GM21717 (cell line): ENCODE measurements at regions not wholly inside any gene's neighbourhood (a gene's known extent, or its start where the extent isn't known, plus 50 kb on each side); places are given as distances from the start of the nearest gene placed in this dataset.

Source experiments
- ATAC-seq: cut with Tn5 transposase; IDR thresholded peaks from one replicate; pipeline ENCODE4 v1.9.1; 2021; ENCODE audit warnings: mild to moderate bottlenecking, moderate library complexity; ENCODE audit not compliant: unreplicated experiment

DNA sequence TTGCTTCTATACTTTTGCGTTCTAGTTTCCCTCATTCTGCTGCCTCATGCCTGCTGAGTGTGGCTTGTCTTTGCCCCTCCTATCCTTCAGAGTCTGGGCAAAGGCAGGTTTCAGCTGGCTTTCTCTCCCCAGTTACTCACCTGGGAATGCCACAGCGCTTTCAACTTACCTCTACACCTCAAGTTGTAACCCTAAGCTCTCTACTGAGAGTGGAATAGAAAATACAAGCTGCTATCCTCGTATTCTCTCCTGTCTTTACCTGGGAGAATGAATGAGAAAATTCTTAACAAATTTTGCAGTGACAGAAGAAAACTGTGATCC lies 316.3 kb upstream of the KLF12 start:
- ATAC-seq: no peak

DNA sequence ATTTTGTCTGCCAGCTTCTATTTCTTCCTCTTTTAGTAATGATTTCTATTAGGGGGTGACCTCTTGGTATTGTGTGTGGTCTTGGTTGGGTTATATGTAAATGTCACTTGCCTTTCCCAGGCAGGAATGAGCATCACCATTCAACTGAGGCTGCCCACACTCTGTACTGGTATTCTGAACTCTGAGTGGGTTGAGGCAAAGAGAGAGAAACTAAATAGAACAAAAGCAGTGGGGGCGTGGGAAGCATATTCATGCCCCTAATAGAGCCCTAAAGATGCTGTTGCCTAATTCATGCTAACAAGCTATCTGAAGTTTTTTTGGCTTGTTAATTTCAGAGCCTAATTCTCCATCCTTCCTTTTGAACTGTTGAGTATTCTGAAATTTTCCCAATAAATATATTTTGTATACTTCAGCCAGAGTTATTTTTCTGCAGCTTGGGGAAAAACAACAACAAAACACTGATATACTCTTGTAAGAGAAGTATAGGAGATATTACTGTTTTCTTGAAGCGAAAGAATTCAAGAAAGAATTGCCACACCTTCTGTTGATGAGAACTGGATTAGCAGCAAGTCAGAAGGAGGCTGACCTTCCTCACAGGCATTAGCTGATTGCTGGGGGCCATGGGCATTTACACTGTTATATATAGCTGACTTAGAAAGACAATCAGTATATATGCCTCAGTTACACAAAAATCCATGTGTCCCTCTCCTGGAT lies 315.8 kb upstream of the KLF12 start:
- ATAC-seq: no peak

DNA sequence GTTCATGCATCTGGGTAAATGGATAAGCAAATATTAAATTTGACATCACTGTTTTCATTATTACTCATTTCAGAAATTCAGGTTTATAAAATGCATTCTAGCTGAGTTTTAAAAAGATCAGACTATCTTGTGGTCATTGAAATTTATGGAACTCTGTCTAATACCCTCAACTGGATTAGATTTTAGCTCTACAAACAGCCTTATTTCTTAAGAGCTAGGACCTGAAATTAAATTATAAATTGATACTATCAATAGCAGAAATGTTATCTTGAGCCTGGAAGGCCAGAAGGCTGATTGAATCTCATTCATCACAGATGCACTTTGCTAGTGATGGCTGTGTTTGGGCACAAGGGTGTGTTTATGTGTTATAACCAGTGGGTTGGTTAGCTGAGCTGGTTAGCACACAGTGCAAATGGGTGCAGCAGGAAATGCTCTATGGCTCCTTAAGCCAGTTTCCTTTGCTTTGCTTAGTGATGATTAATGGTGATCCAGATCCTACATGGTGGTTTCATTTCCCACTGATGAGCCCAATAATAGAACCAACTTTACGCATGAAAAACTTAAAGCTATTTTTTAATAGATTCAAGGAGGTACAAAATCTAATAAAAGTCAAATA lies 310.8 kb upstream of the KLF12 start:
- ATAC-seq: no peak

DNA sequence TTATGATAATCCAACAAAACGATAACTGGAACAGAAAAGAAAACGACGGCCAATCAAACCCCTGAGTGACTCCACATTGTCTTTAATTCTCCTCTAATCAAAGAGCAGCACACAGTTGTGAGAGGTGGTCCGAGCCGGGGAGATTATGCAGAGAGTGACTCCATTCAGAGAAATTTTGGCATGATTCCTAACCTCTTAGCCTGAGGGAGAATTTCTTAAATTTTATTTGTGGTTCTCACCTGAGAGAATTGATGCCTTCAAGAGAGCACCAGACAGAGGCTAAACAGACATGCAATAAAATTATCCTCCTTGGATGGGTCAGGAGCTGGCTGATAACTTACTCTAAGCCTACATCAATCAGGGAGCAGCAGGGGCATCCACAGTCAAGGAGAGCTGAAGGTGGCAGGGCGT lies 310.0 kb upstream of the KLF12 start:
- ATAC-seq: no peak

DNA sequence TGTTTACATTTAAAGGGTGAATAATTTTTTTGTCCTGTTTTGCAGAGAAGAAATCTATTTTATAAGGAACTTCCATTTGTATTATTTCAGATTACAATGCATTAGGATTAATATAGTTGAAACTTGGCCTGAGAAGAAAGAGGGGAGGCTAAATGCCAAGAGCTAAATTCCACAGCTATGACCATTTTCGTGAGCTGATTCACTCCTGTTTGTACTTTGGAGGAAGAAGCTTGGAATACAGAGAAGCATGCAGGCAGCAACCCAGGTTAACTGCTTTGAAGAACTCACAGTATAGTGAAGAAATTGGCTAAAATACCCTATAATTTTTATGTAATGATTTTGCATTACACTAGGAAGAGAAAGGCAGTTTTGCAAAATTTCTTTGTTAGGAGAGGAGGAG lies 309.4 kb upstream of the KLF12 start:
- no peak for ATAC-seq

DNA sequence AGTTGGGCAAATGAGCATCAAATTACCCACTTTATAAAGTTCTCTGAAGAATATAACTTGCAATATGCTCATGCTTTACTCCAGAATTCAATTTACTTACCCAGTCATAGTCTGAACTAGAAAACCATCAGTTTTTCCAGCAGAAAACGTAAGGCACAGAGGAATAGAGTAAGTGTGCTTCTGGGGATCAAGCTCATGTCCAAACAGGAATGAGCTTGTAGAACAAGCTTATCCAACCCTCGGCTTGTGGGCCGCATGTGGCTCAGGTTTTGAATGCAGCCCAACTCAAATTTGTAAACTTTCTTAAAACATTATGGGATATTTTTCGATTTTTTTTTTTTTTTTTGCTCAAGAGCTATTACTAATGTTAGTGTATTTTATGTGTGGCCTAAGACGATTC lies 308.5 kb upstream of the KLF12 start:
- ATAC-seq: no peak

DNA sequence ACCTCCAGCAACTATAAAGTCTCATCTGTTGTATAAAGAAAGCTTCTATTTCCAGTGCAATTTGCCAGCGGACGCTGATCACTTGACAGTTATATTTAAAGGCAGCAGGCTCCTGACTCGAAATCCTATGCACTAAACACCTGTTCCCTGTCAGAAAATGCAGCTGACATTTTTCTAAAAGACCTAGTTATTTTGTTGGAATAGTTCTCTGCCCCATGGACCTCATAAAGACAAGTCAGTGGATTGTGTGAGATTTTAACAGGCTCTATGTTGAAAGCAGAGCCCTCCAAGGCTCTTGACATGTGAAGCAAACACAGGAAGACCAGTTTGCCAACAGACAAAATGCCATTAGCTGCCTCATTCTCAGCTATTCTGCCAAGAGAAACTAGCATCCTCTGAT lies 304.7 kb upstream of the KLF12 start:
- no peak for ATAC-seq

DNA sequence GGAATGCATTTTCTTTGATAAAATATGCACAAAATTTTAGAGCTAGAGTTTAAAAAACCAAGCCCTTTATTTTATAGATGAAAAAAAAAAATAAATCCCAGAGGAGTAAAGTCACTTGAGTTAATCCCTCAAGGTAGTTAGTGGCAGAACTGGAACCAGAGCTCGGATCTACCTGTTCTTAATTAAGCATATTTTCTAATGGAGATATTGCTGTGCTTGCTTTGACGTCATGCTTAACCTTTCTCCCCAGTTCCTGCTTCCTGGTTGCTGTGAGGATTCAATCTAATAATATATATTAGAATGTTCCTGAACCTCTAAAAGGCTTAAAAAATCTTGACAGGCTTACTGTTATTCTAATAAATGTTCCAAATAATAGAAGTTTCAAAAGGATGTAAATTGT lies 300.6 kb upstream of the KLF12 start:
- ATAC-seq: no peak

DNA sequence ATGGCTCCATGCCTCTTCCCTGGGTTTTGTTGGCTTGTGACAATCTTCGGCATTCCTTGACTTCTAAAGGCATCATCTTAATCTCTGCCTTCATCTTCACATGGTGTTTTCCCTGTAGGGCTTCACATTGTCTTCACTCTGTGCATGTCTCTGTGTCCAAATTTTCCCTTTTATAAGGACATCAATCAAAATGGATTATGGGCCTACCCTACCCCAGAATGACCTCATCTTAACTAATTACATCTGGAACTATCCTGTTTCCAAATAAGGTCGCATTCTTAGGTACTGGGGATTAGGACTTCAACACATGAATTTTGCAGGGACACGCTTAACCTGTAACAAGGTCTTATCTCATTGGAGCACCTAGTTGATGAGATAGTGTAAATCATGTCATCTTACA lies 290.3 kb upstream of the KLF12 start:
- no peak for ATAC-seq

DNA sequence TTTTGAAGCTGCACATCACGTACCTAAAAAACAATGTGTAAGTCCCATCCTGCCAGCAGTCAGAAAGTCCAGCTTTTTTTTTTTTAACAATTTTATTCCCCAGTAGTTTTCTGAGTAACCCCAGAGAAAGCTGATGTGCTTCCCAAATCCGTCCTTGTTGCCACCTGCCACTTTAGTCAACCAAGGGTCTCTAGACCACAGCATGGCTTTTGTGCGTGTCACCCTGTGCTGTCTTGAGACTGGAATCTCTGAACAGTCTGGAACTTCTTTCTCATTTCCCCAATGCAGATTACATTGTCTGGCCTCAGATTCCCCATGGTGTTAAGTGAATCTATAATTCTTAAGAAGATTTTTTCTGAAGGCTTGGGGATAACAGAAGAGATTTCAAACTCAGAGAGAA lies 289.2 kb upstream of the KLF12 start:
- no peak for ATAC-seq

DNA sequence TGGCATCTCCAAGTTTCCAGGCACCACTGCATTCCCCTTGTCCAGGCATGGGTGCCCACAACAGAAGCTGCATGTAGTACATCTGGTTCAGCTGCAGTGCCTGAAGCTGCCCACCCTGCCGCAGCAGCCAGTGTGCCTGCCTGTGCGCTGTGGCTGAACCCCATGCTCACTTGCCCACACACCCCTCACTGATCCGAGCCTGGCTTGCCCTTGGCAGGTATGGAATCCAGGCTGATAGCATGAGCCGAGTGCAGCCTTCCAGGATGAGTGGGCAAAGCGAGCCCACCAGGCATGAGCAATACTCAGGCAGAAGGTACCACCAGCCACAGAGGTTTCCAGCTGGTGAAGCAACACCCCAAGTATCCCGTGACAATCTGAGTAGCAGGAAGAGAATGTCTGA lies 280.3 kb upstream of the KLF12 start:
- no peak for ATAC-seq

DNA sequence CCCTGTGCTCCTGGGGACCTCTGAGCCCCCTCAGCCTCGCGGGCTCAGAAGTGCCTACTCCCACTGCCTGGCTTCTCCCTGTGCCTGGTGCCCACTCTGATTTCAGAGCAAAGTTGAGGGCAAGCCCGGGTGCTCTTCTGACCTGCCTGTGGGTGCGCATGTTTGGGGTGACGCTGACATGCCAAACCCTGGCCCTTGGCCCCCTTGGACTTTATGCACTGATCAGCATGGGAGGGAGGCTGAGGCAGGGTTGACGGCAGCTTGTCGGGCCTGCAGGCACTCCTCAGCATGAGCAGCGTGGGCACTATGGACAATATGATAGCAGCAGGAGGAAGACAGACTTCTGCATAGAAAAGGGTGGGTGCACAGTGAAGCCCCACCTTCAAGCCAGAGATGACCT lies 279.3 kb upstream of the KLF12 start:
- no peak for ATAC-seq

DNA sequence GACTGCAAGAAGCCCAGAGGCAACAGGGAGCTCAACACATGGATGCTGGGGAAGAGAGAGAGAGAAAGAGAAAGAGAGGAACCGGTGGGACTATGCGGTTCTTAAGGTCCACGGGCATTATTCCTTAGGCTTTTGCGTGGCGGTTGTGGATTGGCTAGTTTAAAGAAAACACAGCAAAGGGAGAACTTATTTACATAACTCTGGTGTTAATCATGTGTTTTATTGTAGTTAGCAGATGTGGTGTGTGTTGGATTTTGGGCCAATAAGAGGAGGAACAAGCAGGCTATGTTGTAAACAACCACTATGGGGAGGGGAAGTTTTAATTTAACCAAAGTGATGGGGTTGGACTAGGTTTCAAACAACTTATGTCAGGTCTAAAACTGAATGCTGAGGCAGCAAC lies 275.3 kb upstream of the KLF12 start:
- no peak for ATAC-seq

DNA sequence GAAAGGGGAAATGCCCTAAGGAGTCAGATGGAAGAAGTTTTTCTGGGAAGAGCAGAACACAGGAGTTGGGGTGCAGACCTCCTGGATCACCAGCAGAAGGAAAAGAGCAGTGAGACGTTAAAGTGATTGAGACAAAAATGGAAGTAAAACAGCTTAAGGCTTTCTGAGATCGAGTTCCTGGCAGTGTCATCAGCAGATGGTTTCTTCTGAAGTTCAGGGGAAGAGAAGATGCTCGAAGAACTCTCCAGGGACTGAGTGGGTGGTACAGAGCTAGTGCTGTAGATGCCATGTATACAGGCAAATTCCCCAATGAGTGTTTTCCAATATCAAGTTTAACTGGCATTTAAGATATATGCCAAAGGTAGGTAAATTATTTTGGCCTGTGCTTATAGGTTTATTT lies 272.2 kb upstream of the KLF12 start:
- no peak for ATAC-seq

DNA sequence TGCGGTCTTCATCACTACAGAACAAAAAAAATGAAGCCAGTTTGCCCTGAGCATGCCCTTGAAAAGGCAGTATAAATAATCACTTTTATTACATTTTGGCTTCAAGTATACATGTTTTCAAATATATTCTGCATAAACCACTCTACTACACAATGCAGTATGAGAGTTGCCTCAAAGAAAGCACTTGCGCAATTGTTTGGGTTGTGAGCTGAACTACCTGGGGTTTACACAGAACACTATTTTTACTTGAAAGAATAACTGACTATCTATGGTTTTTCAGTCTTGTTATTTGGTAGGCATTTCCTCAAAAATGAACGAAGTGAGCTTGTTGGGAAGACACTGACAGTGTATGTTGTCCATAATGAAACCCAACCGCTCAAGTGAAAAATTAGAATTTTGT lies 264.4 kb upstream of the KLF12 start:
- ATAC-seq: no peak

DNA sequence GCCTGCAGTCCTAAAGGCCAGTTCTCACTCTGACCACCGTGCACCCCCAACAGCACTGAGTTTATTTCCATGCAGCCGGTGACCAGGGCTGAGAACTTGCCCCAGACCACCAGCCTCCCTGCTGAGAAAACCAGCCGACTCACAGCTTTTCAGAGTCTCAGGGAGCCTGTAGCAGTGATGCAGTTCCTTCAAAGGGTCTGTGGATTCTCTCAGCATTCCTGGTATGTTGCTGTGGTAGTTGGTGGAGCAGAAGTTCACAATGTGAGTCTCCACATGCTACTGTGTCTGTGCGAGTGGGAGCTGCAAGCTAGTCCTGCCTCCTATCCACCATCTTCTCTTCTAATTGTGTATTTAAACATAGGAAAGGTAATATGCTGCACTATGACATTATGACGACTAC lies 254.9 kb upstream of the KLF12 start:
- ATAC-seq: no peak

DNA sequence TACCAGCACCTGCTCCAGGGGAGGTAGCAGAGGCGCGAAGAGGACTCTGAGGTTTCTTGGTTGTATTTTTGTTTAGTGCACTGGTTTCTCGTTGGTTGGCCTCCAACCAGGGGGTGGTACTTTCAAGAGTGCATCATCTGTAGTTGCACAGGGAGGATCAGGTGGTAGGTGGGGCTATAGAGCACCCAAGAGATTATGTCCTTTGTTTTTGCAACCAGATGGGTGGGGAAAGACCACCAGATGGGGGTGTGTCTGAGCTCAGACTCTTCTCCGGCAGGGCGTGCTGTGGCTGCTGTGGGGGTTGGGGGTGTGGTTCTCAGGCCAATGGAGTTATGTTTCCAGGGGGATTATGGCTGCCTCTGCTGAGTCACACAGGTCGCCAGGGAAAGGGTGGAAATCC lies 254.4 kb upstream of the KLF12 start:
- ATAC-seq: no peak

DNA sequence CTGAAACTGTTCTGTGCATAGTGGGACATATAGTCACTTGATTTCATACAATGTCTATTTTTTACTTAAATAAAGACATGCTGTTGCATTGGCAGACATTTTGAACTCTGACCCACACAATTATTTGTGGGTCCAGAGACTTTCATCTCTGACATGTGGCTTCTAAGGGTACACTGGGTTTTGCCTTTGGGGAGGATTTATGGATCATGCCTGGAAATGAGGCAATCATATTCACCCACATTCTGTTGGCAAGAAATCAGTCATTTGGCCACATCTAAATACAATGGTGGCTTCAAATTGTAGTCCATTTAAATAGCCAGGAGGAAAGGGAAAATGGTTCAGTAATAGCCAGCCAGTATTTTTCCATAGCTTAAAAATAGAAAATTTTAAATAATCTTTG lies 238.3 kb upstream of the KLF12 start:
- no peak for ATAC-seq

DNA sequence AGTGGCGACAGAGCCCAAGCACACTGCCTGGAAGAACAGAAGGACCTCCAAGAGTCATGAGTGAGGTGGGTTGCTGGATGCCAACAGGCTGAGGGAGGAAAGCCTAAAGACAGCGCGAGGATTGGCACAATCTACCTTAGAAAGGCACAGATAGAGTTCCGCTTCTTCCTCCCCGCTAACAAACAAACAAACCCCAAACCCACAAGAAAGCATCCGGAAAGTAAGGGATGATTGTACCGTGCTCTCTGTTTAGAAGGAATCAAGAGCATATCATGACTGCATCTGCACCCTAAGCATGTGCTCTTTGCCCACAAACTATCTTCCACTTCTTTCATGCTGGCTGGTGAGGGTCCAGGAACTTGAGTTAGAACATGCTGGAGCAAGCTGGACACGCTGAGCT lies 233.0 kb upstream of the KLF12 start:
- no peak for ATAC-seq

DNA sequence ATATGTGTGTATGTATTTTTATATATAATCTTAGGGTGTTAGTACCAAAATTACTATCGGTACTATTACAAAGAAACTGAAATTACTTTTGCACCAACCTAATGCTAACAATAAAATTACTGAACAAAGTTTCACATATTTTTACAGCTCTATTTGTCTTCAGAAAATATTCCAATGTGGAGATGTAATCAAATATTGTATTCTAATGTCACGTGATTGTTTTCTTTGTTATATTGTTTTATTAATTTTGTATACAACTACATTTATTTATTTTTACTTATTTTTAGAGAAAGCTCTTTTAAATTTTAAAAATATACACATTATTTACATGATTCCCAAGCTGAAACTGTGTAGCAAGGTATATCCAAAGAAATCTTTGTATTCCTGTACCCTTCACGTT lies 227.1 kb upstream of the KLF12 start:
- no peak for ATAC-seq

DNA sequence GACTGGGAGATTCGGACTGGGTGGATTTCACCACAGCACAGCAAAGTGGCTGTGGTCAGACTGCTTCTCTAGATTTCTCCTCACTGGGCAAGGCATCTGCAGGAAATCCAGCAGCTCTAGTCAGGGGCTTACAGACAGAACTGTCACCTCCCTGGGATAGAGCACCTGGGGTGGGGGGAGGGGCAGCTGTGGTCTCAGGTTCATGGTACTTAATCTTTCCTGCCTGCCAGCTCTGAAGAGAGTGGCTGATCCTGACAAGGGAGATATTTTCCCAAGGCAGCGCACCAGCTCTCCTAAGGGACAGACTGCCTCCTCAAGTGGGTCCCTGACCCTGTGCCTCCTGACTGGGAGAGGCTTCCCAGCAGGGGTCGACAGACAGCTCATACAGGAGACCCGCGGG lies 212.8 kb upstream of the KLF12 start:
- no peak for ATAC-seq

DNA sequence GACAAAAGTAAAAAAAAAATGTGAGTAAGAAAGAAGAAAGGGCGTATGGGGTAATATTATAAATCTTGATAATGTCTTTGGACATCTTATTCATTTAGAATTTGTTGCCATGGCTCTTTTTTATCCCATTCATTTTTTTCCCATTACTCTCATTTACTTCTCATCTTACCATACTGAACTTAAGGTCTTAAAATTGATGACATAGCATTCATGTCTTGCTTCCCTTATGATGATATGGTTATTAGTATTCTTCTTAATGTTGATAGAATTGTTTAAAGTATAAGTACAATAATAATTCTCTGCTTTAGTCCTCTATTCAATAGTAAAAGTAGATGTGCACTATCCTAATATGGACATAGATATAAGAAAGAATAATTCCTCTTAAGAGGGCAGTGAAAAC lies 204.1 kb upstream of the KLF12 start:
- ATAC-seq: no peak

DNA sequence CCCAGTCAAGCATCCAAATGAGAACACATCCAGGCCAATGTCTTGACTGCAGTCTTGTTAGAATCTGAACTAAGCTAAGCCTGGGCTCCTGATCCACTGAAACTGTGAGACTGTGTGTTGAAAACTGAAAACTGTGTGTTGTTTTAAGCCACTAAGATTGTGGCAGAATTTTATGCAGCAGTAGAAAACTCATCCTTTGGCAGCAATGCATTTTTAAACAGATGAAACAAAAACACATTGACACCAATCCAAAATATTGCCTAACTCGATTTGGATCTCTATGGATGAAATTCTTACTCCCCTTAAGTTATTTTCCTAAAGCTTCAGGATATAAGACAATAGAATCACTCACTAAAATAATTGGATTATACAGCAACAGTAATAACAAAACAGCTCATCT lies 202.3 kb upstream of the KLF12 start:
- ATAC-seq: no peak
